ENCODE measurements at regions not wholly inside any gene's neighbourhood (a gene's known extent, or its start where the extent isn't known, plus 50 kb on each side); places are given as distances from the start of the nearest gene placed in this dataset.

DNA sequence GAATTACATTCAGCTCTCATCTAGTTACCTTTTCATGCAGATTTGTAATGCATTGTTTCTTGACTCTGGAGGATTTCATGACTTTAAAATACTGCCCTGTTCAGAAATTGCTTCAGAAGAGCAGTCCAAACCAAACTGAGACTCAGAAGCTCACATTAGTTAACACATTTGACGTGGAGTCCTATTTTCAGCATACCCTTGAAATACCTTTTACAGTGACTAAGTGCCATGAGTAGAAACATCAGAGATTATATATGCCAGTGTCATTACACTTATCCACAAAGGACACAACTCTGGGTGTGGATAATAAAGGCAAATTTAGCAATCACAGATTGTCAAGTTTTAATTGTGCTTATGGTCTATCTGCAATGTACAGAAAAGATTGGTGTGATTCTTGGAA lies 459.6 kb downstream of the FRK start:
- TF ChIP-seq, protein P1, sequence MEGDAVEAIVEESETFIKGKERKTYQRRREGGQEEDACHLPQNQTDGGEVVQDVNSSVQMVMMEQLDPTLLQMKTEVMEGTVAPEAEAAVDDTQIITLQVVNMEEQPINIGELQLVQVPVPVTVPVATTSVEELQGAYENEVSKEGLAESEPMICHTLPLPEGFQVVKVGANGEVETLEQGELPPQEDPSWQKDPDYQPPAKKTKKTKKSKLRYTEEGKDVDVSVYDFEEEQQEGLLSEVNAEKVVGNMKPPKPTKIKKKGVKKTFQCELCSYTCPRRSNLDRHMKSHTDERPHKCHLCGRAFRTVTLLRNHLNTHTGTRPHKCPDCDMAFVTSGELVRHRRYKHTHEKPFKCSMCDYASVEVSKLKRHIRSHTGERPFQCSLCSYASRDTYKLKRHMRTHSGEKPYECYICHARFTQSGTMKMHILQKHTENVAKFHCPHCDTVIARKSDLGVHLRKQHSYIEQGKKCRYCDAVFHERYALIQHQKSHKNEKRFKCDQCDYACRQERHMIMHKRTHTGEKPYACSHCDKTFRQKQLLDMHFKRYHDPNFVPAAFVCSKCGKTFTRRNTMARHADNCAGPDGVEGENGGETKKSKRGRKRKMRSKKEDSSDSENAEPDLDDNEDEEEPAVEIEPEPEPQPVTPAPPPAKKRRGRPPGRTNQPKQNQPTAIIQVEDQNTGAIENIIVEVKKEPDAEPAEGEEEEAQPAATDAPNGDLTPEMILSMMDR (IDR thresholded peaks at IDR 0.05; ENCODE audit: low read depth, low read length), result no peak
- TF ChIP-seq POLR2A (IDR thresholded peaks at IDR 0.05; ENCODE audit: extremely low read depth, insufficient read length) (no peak), MYC (IDR thresholded peaks at IDR 0.05; ENCODE audit: low read depth, low read length) (no peak)
- TF ChIP-seq, protein P2, sequence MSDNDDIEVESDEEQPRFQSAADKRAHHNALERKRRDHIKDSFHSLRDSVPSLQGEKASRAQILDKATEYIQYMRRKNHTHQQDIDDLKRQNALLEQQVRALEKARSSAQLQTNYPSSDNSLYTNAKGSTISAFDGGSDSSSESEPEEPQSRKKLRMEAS (IDR thresholded peaks at IDR 0.05; ENCODE audit: low read depth, low read length), result no peak

Data from NB4 (cell line).